WTC11 (cell line): ENCODE measurements at regions not wholly inside any gene's neighbourhood (a gene's known extent, or its start where the extent isn't known, plus 50 kb on each side); places are given as distances from the start of the nearest gene placed in this dataset.

Experiments used
- CREM ChIP-seq: sonication (generic); formaldehyde crosslinking; IDR thresholded peaks from 2 replicates; pipeline ENCODE4 v1.8.1; 2022; ENCODE audit warnings: mild to moderate bottlenecking, missing genetic modification reagents, moderate library complexity
- CTCF ChIP-seq: fragments of 200-600 bp; IDR thresholded peaks from 2 replicates; pipeline ENCODE4 v1.8.0; 2022; ENCODE audit warnings: antibody characterized with exemption
- E2F4 ChIP-seq: sonication (generic); formaldehyde crosslinking; IDR thresholded peaks from 2 replicates; pipeline ENCODE4 v1.8.1; 2022; ENCODE audit warnings: low read depth, mild to moderate bottlenecking, moderate library complexity, missing genetic modification reagents, borderline replicate concordance
- ELF4 ChIP-seq: sonication (generic); formaldehyde crosslinking; IDR thresholded peaks from 2 replicates; pipeline ENCODE4 v1.8.1; 2022; ENCODE audit warnings: low read depth, mild to moderate bottlenecking, moderate library complexity, missing genetic modification reagents
- FOXK1 ChIP-seq: sonication (generic); formaldehyde crosslinking; IDR thresholded peaks from 2 replicates; pipeline ENCODE4 v1.8.0; 2022; ENCODE audit warnings: mild to moderate bottlenecking, moderate library complexity, missing genetic modification reagents
- NR2C2 ChIP-seq: sonication (generic); formaldehyde crosslinking; IDR thresholded peaks from 2 replicates; pipeline ENCODE4 v1.8.0; 2022; ENCODE audit warnings: mild to moderate bottlenecking, missing genetic modification reagents
- RELA ChIP-seq: sonication (generic); formaldehyde crosslinking; IDR thresholded peaks from 2 replicates; pipeline ENCODE4 v1.8.1; 2022; ENCODE audit warnings: missing genetic modification reagents, mild to moderate bottlenecking, borderline replicate concordance
- SP1 ChIP-seq: sonication (generic); formaldehyde crosslinking; conservative IDR thresholded peaks from 2 replicates; pipeline ENCODE4 v1.8.1; 2022; ENCODE audit warnings: missing genetic modification reagents
- TCF7 ChIP-seq: sonication (generic); formaldehyde crosslinking; IDR thresholded peaks from 2 replicates; pipeline ENCODE4 v1.8.0; 2022; ENCODE audit warnings: mild to moderate bottlenecking, low read depth, missing genetic modification reagents, moderate library complexity
- ZNF671 ChIP-seq: fragments of 250-450 bp; sonication (Bioruptor Pico); IDR thresholded peaks from 2 replicates; pipeline ENCODE4 v1.8.0; 2021; ENCODE audit warnings: mild to moderate bottlenecking

DNA sequence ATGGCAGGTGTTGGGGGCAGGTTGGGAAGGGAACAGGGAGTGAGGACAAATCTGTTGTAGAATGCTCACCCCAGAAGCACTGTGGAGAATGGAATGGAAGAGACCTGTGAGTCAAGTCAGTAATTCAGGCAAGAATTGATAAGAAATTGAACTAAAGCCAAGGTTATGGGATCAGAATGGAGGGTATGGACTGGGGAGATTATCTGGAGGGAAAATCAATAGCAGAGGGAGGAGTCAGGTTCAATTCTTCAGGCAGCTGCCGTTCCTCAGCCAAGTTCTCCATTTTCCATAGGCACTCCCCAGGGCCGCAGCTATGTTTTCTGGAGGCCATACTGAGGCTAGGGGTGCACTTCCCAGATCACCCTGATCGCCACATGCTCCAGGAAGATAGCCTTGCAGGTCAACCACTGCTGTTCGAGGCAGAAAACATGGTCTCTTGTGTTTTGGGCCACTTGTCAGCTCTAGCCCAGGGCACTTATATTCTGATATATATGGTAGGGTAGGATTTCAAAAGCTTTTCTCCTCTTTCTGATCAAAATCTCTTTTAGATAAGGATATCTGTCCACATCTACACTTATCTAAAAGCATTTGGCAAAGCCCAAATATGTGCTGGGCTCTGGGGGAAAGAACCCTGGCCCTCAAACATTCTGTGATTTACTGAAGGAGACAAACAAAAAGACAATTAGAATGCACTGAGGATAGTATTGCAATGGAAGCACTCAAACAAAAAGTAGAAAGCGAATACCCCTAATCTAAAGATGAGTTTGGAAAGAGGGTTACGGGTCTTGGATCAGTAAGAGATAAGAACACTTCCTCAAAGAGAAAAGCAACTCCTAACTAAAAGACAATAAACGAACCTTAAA, 92.3 kb downstream of the TMEM212 start:
- no peak for TF ChIP-seq CTCF
- no peak for TF ChIP-seq ZNF671
- no peak for TF ChIP-seq CREM (CRISPR knock-in tag)
- TF ChIP-seq ELF4 (CRISPR knock-in tag): no peak
- TF ChIP-seq E2F4 (CRISPR knock-in tag): no peak
- no peak for TF ChIP-seq SP1 (CRISPR knock-in tag)
- TF ChIP-seq RELA: no peak
- no peak for TF ChIP-seq TCF7 (CRISPR knock-in tag)
- no peak for TF ChIP-seq FOXK1 (CRISPR knock-in tag)
- no peak for TF ChIP-seq NR2C2 (CRISPR knock-in tag)
